ENCODE measurements at regions not wholly inside any gene's neighbourhood (a gene's known extent, or its start where the extent isn't known, plus 50 kb on each side); places are given as distances from the start of the nearest gene placed in this dataset.

GRCh38 chr11:112457532-112457931 lies 196.9 kb upstream of the PLET1 start:
- Histone ChIP-seq H4K5ac (ENCODE audit: insufficient read length, low read depth, low read length) (no peak overlapping the region), H3K79me1 (ENCODE audit: low read depth, low read length) (no peaks in the 10 kb centered on the region), H2BK20ac (ENCODE audit: low read length) (no peak overlapping the region), H3K4me3 (ENCODE audit: extremely low read depth in 1 of 4, insufficient read depth in 2 of 4, low read depth in 3 of 4, low read length in 4 of 4) (no peak overlapping the region), H3K36me3 (ENCODE audit: control insufficient read depth in 2 of 4, insufficient read depth in 4 of 4, low read length in 3 of 4) (no peaks in the 10 kb centered on the region), H3K23ac (ENCODE audit: insufficient read length) (no peak overlapping the region), H3K23me2 (ENCODE audit: low read depth, low read length) (no peaks in the 10 kb centered on the region), H2AK5ac (ENCODE audit: low read depth, low read length) (no peak overlapping the region), H4K20me1 (replicated peaks in 1 of 2; ENCODE audit: control insufficient read depth in 1 of 2, insufficient read depth in 2 of 2, low read length in 2 of 2) (no peaks in the 10 kb centered on the region), H2BK15ac (ENCODE audit: low read length) (no peak overlapping the region), H4K91ac (replicated peaks; ENCODE audit: insufficient read length, low read length) (no peak overlapping the region), H2AFZ (ENCODE audit: low read length) (no peak overlapping the region), H3K4me1 (replicated peaks in 1 of 4; ENCODE audit: control insufficient read depth in 3 of 4, insufficient read depth in 4 of 4, low read length in 3 of 4) (no peaks in the 10 kb centered on the region), H3K27me3 (replicated peaks in 1 of 4; ENCODE audit: control insufficient read depth in 3 of 4, extremely low read depth in 1 of 4, insufficient read depth in 3 of 4, low read length in 3 of 4) (no peaks in the 10 kb centered on the region), H3K79me2 (ENCODE audit: control insufficient read depth in 1 of 2, insufficient read depth in 2 of 2, low read length in 2 of 2) (no peaks in the 10 kb centered on the region), H2BK5ac (ENCODE audit: low read depth, low read length) (no peak overlapping the region), H3K9me3 (ENCODE audit: insufficient read depth in 2 of 2, low read depth in 1 of 2, low read length in 1 of 2) (no peaks in the 10 kb centered on the region), H3K9ac (replicated peaks in 1 of 4; ENCODE audit: extremely low read depth in 1 of 4, low read depth in 3 of 4, low read length in 3 of 4) (no peak overlapping the region), H3K14ac (ENCODE audit: insufficient read length) (no peak overlapping the region), H3K27ac (ENCODE audit: low read depth, low read length) (no peak overlapping the region), H3K4me2 (ENCODE audit: insufficient read depth in 1 of 2, low read depth in 2 of 2, low read length in 2 of 2) (no peak overlapping the region), H3K56ac (replicated peaks; ENCODE audit: insufficient read length, low read depth, low read length) (no peak overlapping the region), H3K4ac (replicated peaks; ENCODE audit: insufficient read length, low read depth, low read length) (no peak overlapping the region), H3K18ac (ENCODE audit: extremely low read depth, low read length) (no peak overlapping the region), H4K8ac (ENCODE audit: extremely low read depth, insufficient read depth, low read length) (no peak overlapping the region), H2BK120ac (replicated peaks; ENCODE audit: low read depth, low read length) (no peak overlapping the region), H2BK12ac (ENCODE audit: low read depth, low read length) (no peak overlapping the region)
- TF ChIP-seq, protein P1, sequence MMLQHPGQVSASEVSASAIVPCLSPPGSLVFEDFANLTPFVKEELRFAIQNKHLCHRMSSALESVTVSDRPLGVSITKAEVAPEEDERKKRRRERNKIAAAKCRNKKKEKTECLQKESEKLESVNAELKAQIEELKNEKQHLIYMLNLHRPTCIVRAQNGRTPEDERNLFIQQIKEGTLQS (IDR thresholded peaks at IDR 0.05; ENCODE audit: insufficient read depth, low read depth, low read length) = no peak
- TF ChIP-seq JUND (IDR thresholded peaks at IDR 0.05; ENCODE audit: low read length) = no peak
- TF ChIP-seq RAD21 (IDR thresholded peaks at IDR 0.05 in 1 of 2, conservative IDR thresholded peaks at IDR 0.05 in 1 of 2; ENCODE audit: low read depth in 2 of 2, low read length in 2 of 2) = no peak
- TF ChIP-seq TEAD4 (IDR thresholded peaks at IDR 0.05; ENCODE audit: low read depth, low read length) = no peak
- no peak for TF ChIP-seq HDAC2 (IDR thresholded peaks at IDR 0.05; ENCODE audit: borderline replicate concordance in 1 of 2, low read depth in 2 of 2, low read length in 2 of 2)
- TF ChIP-seq ATF2 (IDR thresholded peaks at IDR 0.05; ENCODE audit: low read length) = no peak
- TF ChIP-seq RBBP5 (IDR thresholded peaks at IDR 0.05; ENCODE audit: borderline replicate concordance, low read depth, low read length) = no peak
- no peak for TF ChIP-seq BRCA1 (IDR thresholded peaks at IDR 0.05; ENCODE audit: low read depth, low read length)
- no peak for TF ChIP-seq YY1 (IDR thresholded peaks at IDR 0.05; ENCODE audit: low read depth, low read length)
- no peak for TF ChIP-seq SUZ12 (IDR thresholded peaks at IDR 0.05; ENCODE audit: low read length)
- TF ChIP-seq FOSL1 (IDR thresholded peaks at IDR 0.05; ENCODE audit: insufficient read depth, low read depth, low read length) = no peak
- TF ChIP-seq SIRT6 (IDR thresholded peaks at IDR 0.05; ENCODE audit: low read length) = no peak
- 89% methylated on average over 2 of the region's 2 CpGs; no CpG with 5 or more reads in 1 of the 2 experiments for WGBS, 2 experiments (ENCODE audit: extremely low coverage in 1 of 2, insufficient coverage in 1 of 2, insufficient read length in 1 of 2, insufficient replicate concordance in 2 of 2, low coverage in 1 of 2, low lambda C conversion rate in 2 of 2, missing lambda C conversion rate in 1 of 2)
- CTCF ChIA-PET (ENCODE audit: partially characterized antibody) = interaction anchor here (1.0 kb wide), 1 partner anchor 112 kb away, joined by 3 read pairs; no protein-coding TSS in a partner anchor
- POLR2A ChIA-PET (ENCODE audit: partially characterized antibody) = no interaction called here
- FAIRE-seq (no peak), DNase-seq (ENCODE audit: low read depth in 1 of 2, low spot score in 2 of 2) (no peak)

Measured in H1 (cell line).